ENCODE measurements at regions not wholly inside any gene's neighbourhood (a gene's known extent, or its start where the extent isn't known, plus 50 kb on each side); places are given as distances from the start of the nearest gene placed in this dataset.

- peak overlapping the region; percentile 48 for H3K4me3 ChIP-seq (replicated peaks; ENCODE audit: low read depth, low read length)
- DNase-seq (ENCODE audit: low read depth): no peak
- no peak for TF ChIP-seq CTCF (IDR thresholded peaks at IDR 0.05; ENCODE audit: low read length, missing control alignments)
Measured at GRCh38 chr14:76962303-76962660, 66.2 kb downstream of the IRF2BPL start.

DNA sequence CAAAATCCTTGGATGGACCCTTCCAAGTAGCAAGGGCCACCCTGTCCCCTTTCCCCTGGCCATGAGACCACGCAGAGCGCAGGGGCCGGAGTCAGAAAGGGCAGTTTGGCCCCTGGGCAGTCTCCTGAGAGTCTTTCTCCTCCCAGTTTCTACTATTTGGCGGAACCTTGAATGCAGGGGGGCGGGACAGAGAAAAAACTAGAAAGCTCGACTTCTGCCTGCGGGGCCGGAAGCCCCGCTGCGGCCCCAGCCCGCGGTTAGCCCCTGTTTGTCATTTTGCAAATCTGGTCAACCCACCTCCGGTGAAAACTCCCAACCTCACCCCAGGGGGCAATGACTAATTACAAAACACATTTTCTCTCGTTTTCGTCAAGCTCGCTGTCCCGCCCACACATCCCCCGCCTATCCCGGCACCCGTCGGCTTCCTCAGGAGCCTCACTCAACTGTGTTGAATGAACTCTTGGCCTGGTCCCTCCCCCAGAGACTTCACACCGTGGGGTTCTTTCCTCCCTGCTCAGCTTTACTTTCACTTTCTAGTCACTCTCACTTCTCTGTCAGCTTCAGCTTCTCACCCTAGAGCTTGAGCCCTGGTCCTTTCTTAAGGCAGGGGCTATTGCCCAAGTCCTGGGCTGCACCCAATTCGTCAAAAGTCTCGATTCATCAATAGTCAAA lies 66.7 kb downstream of the IRF2BPL start:
- TF ChIP-seq CTCF (IDR thresholded peaks at IDR 0.05; ENCODE audit: low read length, missing control alignments): no peak
- H3K4me3 ChIP-seq (replicated peaks; ENCODE audit: low read depth, low read length): peak overlapping the region; percentile 48
- peak; percentile 94 for DNase-seq (ENCODE audit: low read depth)

DNA sequence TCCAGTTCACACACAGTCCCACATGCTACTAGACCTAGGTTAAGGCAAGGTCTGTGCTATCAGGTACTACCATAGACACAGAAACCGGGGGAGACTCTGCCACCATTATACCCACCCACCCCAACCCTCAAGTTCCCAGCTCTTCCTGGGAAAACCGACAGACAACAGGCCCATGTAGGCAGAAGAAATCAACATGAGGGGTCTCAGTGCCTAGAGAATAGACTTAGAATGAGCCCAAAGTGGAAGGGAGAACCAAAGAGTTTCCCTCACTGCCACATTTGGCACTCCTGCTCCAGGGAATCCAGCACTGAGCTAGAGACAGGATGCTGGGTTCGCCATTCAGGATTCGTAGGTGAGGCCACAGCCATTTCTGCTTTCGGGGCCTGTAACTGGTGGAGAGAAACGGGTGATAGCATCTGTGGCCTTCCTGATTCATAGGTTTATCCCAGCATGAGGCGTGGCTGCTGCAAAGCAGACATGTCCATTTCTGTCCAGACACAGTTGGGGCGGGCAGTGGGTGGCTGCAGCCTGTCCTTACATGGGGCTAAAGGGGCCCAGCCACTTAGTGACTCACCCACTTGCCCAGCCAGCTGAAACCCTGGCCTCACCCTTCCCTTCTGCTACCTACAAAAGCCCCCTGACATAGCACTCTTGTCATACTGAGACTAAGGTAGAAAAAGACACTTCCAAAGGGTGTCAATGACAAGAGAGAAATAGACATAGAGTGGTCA lies 69.4 kb downstream of the IRF2BPL start:
- no peak for DNase-seq (ENCODE audit: low read depth)
- H3K4me3 ChIP-seq (replicated peaks; ENCODE audit: low read depth, low read length): no peak overlapping the region
- no peak for TF ChIP-seq CTCF (IDR thresholded peaks at IDR 0.05; ENCODE audit: low read length, missing control alignments)

GRCh38 chr14:76958020-76958979 lies 70.2 kb downstream of the IRF2BPL start:
- TF ChIP-seq CTCF (IDR thresholded peaks at IDR 0.05; ENCODE audit: low read length, missing control alignments): no peak
- no peak overlapping the region for H3K4me3 ChIP-seq (replicated peaks; ENCODE audit: low read depth, low read length)

GRCh38 chr14:76957224-76957891 lies 71.2 kb downstream of the IRF2BPL start:
- no peak for DNase-seq (ENCODE audit: low read depth)
- H3K4me3 ChIP-seq (replicated peaks; ENCODE audit: low read depth, low read length): no peak overlapping the region
- no peak for TF ChIP-seq CTCF (IDR thresholded peaks at IDR 0.05; ENCODE audit: low read length, missing control alignments)

More at GRCh38 chr14:76958020-76958979, 70.2 kb downstream of the IRF2BPL start:
- no peak for DNase-seq (ENCODE audit: low read depth)

DNA sequence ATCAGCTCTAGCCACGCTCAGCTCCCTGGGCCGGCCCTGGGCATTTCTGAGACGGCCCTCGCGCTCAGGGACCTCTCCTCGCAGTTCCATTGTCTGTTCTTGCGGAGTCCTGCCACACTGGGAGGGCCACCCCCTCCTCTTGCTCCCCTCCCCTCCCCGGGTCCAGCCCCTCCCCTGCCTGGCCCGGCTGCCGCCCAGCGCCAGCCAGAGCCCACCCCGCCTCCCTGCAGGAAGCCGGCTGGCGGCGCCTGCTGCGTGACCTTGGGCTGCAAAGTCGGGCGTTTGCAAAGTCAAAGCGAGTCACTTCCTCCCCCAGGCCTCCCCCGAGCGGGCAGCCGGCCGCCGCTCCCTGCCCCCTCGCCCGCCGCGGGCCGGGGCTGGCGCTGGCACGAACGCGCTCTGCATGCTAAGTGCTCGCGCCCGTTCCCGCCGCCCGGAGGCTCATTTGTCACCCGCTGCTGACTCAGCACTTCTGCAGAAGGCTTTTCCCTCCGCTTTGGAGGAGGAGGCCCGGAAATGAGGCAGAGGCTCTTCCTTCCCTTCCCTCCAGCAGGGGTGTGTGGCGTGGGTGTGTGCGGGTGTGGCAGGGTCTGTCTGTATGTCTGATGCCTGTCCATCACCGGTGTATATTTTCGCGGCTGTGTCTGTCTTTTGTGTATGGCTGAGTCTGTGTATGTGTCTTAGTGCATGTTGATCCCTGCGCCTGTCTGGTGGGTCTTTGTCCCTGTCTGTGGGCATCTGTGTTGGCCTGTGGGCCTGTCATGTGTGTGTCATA lies 72.0 kb downstream of the IRF2BPL start:
- TF ChIP-seq CTCF (IDR thresholded peaks at IDR 0.05; ENCODE audit: low read length, missing control alignments): no peak
- peak overlapping the region; percentile 25 for H3K4me3 ChIP-seq (replicated peaks; ENCODE audit: low read depth, low read length)
- peak; percentile 95 for DNase-seq (ENCODE audit: low read depth)
